HG02588 (cell line): ENCODE measurements at regions not wholly inside any gene's neighbourhood (a gene's known extent, or its start where the extent isn't known, plus 50 kb on each side); places are given as distances from the start of the nearest gene placed in this dataset.
A peak's percentile ranks its signal among the peaks of the same experiment; 100 is the strongest.

Experiments used
- ATAC-seq: cut with Tn5 transposase; IDR thresholded peaks from one replicate; pipeline ENCODE4 v1.9.1; 2021; ENCODE audit warnings: mild to moderate bottlenecking, moderate library complexity; ENCODE audit not compliant: unreplicated experiment

DNA sequence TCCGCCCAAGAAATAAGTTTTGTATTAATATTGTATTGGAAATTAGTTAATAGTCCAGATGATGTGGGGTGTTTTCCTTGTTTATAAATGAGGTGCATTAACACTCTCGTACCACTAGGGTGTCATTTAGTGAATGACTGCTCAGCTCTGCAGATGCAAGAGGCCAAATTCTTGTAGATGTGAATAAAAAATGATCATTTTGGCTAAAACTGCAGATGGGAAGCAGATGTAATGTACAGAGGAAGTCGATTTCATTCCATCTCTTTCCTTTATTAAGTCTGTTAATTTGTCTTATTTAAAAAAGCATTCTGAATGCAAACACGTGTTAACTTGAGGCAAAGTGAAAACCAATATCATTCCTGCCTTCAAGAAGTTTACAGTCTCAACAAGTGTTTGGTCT, 108.1 kb downstream of the DHX15 start:
- ATAC-seq = no peak

DNA sequence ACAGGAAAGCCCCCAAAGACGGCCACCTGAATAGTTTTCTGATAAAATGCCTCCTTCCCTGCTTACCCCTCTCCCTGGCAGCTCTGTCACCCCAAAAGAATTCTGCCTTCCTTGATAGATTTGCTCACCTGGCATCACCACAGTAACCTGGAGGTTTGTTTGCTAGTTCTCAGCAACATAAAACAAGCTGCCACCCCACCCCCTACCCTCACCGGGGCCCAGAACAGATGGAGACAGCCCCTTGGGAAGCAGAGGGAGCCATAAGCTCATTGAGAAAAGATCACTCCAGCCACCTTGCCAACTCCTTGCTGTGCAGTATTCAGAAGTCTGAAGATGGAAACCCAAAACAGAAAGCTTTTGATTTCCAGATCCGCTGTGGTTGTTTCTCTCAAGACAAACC, 108.6 kb downstream of the DHX15 start:
- no peak for ATAC-seq

DNA sequence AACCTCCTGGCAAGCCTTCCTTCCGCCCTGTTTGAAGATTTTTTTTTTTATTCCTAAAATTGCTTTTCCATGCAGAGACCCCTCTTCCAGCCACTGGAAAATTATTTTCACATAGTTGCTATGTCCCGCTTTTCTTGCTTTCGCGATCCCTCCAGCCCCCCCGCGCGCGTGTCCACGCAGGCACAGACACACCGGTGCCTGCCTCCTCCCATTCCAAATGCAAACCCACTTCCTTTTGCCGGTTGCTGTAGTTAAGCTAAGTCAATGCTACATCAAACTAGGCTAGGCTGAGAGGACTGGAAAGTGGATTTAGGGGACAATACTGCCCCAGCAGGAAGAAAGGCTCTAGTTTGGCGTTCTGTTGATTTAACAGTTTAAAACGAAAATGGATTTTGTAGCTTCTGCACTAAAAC, 111.0 kb downstream of the DHX15 start:
- no peak for ATAC-seq

DNA sequence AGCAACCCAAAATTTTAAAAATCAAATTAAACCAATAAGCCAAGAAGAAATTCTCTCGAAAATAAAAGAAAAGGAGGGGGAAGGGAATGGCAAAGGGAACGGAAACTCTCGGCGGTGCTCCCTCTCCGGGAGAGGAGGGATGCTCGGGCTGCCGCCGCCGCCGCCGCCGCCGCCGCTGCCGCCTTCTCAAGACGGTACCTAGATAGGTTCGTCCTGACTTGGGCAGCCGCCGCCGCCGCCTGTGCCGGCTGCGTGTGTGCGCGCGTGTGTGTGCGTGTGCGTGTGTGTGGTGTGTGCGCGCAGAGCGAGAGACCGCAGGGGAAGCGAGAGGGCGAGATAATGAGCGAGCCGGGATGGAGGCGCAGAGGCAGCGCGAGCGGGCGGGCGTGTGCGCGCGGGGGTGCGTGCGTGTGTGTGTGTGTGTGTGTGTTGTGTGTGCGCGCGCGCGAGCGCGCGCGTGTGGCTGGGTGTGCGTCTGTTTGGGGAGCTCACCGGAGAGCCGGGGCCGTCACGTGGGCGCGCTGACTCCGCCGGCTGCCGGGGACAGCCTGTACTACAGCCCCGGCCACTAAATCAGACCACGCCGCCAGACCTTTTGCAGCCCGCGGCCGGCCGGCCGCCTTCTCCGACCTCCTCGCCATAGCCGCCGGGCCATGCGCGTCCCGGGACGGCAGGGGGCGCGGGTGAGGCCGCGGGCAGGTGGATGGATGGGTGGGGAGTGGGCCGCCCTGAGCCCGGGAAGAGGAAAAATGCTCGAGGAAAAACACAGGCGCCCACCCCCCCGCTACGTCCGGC, 111.6 kb downstream of the DHX15 start:
- ATAC-seq = peak; percentile 54

DNA sequence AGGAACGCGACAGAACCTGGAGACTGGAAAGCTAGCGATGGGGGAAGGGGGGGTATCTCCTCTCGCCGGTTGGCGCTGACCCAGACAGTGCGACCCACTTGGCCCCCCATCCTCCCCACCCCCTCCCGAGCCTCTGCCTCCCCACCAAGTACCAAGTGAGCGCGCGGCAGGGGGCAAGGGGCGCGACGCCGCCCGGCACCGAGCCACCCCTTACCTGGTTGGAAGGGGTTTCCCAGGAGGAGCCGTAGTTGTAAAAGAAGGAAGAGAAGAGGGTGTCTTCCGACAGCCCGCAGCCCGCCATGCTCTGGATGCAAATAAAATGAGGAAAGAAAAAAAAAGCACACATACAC, 112.2 kb downstream of the DHX15 start:
- ATAC-seq = no peak

DNA sequence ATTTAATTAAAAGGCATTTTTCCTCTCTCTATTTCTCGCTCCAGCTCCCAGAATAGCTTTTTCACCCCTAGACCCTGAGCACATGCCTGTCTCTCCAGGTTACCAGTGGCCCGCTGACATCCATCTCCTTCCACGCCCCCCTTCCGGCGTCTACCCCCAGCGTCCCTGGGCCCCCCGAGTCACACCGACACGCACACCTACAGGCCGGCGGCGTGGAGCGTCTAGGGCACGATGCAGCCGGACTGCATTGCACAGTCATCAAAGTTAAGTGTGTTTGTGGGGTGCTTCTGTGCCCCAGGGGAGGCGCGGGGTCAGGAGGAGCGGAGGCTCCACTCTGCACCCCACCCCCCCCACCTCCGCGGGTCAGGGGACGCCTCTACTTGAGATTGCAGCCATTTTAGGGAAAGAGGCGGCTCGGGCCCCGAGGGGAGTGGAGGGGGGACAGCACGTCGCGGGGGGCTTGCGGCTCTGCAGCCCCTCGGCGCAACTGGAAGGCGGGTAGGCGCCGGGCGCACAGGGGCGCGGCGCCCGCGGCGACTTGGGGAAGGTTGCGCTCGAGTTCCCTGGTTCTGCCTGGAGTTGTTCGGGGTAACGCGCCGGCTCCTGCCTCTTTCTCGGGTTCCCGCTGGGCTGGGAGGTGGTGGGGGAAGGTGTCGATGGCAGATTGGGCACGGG, 112.7 kb downstream of the DHX15 start:
- no peak for ATAC-seq

DNA sequence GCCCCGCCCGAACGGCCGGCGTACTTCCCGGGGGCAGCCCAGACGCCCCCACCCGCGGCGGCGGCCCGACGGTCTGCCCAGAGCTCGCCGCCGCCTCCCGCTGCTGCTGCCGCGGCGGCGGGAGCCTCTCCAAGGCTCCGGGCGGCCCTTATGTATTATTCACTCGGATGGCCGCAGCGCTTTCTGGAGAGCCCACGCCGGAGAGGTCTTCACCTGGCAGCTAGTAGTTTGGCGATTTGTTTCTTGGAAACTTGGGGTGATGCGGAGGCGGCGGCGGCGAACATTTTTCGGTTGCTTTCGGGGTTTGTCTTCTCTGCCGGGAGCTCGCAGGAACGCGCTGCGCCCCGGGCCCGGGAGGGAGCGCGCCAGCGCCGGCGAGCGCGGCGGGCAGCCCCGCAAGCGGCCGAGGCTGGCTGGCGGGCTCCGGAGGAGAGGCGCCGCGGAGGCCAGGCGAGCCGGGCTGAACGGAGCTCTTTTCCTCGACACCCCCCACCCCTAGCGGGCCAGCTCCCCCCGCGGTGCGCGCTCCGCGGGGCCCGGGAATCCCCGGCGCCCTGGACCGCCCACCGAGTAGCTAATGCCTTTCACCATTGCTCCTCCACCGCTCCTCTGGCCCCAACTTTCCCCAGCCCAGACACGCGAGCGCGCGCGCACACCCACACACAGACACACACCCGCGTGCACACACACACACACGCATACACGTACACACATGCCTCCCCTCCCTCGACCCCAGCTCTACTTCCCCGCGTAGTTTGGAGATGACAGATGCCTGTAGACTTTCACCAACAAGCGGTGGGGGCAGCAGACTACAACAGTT, 113.5 kb downstream of the DHX15 start:
- ATAC-seq = no peak

DNA sequence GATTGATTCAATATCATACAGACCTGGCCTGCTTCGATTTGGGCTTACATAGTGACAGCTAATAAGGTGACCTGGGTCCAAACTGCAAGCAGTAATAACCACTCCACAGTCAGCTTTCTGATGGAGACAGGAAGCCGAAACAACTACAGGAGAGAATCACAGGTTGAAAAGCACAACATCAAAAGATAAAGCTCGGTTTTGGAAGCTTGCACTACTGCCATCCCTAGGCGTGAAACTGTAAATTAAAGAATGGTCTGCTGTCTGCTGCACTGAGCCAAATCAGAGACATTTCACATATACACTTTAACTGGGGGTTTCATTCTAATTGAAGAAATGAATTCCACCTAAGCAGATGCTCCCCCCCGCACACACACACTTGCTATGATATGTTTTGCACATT, 116.3 kb downstream of the DHX15 start:
- ATAC-seq = no peak

DNA sequence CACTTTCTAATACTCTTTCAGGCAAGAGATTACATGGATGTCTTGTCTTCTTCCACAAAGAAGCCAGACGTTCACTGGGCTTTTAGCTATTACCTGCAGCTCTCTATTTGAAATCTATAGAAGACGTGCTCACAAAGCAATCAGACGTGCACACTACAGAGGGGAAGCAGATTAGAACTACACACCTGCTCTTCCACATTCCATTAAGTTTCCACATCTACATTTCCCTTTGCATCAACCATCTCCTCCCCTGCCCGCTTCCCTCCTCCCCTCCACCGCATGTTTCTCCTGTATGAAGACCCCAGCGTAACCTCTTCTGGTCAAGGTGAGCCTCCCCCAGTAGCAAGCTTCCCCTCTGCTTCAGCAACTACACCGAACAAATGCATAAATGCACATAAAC, 119.8 kb downstream of the DHX15 start:
- ATAC-seq = no peak

DNA sequence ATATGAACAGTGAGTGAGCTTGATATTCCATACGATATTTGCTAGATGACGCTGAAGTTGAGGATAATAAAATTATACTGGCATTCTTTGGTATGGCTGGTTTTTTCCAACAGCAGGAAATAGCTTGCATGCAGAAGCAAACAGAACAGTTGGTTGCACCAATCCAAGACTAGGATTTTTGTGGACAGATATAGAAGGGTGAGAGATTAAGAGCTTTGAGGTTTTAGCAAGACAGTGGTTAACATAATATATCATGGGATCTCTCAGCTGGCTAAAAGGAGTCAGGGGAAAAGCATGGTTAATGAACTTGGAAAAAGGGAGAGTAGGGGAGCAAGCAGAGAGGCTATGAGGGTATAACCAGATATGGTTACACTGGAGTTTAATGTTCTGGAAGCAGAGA, 127.9 kb downstream of the DHX15 start:
- ATAC-seq = no peak

DNA sequence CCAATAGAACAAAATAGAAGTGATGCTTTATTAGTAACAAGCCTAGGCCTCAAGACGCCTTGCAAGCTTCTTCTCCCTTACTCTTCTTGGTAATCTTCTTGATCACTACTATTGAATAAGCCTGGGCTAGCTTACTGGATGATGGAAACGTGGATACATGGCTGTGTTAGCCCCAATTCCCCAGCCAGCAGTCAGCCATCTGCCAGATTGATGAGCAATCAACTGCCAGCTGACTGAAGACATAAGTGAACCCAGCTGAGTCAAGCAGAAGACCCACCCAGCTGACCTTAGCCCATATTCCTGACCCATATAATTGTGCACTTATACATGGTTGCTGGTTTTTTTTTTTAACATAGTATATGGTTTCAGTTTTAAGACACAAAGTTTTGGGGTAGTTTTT, 130.4 kb downstream of the DHX15 start:
- no peak for ATAC-seq

DNA sequence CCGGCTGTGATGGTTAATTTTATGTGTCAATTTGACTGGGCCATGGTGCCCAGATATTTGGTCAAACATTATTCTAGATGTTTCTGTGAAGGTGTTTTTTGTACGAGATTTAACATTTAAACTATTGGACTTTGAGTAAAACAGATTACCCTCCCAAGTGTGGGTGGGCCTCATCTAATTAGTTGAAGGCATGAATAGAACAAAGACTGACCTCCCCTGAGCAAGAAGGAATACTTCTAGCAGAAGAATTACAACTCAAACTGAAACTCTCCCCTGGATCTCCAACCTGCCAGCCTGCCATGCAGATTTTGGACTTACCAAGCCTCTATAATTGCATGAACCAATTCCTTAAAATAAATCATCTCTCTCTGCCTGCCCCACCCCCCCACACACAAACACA, 132.5 kb downstream of the DHX15 start:
- ATAC-seq = no peak

DNA sequence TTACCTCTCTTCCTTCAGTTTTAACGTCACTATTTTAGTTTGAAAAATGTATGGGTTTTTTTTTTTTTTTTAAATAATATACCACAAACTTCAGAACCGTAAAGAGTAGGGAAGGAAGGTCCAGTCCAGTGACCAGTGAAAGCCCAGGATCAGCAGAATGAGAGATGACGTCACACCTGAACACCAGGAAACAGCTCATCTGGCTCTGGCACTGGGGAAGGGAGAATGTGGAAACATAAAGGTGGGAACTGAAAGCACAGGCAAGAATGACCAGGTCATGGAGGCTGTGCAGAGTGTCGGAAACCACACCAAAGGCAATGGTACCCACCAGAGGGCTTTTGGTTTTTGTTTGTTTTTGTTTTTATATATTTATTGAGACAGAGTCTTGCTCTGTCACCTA, 141.2 kb downstream of the DHX15 start:
- no peak for ATAC-seq

DNA sequence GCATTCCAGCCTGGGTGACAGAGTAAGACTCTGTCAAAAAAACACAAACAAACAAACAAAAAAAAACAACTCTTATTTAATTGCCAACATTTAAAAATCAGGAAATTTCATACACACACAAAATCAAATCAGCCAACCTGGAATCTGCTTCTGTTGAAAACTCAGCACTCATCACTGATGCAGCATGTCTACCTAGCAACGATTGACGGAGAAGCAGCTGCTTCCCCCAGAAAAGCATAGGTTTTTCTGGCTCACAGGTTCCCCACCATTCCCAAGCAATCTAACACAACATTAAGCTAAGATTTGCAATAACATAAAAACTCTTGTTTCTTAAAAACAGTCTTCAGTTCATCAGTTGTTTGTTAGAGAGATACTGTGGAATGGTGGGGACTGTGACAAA, 143.6 kb downstream of the DHX15 start:
- ATAC-seq = no peak

DNA sequence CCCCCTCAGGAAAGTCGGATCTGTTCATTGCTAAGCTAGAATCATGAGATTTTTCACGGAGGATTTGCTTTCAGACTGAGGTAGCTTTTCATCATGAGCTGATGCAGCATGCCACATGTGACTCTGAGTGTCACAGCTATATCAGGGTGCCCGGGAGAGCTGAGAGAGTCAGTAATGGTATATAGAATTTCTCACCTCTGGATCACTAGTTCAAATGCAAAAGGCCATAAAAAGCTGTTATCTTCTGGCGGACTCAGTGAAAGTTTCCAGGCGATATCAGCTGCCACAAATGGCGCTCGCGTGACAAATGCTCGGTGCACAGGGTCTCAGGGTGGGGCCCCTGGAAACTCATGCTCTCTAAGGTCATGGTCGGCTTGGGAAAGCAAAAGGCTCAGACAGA, 150.1 kb downstream of the DHX15 start:
- no peak for ATAC-seq

DNA sequence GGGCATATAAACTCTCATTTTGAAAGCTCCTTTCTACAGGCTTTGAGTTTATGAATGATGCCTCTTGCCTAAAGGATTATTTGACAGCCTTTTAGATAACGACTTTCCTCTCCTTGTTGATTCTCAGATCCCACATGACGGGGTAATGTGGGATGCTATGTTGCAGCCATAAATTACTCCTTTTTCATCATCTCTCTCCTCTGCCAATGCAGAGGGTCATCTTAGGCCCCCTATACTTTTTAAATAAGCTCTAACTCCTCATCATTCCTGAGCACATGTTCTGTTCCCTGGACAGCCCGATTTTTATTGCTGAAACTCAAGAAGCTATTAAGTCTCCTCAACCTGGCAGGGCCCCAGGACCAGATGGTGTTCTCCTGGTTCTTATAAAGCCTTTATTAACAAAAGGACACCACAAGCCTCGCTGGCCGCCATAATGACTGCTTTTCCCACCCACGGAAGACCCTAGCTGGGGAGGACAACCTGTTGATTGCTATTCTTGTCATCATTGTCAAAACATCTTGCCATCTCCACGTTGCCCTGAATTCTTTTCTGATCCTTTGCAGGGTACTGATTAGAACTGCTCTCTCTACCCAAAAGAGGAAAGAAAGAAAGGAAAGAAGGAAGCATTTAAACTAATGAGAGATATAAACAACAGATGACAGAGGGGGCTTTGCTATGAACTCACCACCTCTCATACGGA, 150.7 kb downstream of the DHX15 start:
- ATAC-seq = no peak

DNA sequence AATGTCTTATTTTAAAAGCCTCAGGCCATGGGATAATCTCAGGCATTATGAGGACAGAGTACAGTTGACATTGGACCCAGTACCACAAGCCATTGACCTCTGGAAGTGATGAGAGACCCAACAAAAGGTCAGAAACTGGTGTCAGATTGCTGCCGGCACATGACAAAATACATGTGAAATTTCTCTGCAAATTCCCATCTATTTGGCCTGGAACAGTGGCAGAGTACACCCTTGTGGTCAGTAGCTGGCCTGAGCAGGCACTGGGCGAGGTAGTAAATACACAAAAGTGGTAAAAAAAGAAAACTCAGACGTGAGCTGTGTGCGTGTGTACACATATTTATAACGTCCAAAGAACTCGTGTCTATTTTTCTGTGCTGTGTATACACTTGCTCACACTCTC, 155.5 kb downstream of the DHX15 start:
- ATAC-seq = no peak

DNA sequence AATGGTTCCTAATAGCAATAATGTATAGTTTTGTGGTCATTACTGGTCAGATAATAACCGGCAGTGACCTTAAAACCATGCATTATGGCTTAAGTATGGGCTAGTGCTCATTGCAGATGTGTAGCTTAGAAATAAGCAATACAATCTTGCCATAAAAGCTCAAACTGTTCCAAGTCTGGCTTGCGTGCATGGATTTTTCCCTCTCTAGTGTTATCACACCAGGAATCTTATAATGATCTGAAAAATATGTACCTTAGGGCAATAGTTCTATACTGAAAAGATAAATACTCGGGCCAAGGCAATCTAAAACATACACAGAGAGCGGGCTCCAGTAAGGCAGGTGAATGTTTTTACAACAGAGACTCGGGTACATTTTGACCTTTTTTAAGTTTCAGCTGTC, 157.8 kb downstream of the DHX15 start:
- no peak for ATAC-seq

DNA sequence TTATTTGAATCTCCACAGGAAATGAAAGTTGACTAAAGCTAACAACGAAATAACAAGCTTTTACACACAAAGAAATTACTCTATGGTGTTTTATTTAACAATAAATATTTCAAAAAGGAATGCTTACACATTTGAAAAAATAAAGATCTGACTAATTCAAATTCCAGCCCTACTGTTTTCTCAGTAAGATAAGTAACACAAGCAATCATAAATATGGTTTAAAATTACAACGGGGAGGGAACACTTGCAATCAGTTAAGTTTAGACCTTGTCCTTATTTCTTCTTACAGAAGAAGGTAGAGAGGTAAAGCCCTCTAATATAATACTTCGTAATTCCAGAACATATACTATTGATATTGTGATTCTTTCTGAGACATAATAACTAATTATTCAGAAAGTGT, 158.5 kb downstream of the DHX15 start:
- no peak for ATAC-seq

DNA sequence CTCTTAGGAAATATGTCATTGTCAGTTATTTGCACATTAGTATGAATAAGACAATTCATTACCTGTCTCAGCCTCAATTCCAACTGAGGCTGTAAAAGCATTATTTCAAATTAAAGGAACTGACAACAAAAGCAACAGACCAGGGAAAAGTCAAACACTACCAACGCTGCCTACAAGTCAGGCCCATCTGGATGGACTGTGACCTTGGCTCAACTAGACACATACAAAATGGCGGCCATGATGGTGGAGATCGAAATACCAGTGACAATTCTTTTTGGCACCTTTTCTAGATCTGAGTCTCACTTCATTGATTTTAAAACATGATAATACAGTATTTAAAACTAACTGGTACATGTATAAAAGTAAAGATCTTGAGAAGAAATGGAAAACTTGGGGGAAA, 160.7 kb downstream of the DHX15 start:
- ATAC-seq = no peak

DNA sequence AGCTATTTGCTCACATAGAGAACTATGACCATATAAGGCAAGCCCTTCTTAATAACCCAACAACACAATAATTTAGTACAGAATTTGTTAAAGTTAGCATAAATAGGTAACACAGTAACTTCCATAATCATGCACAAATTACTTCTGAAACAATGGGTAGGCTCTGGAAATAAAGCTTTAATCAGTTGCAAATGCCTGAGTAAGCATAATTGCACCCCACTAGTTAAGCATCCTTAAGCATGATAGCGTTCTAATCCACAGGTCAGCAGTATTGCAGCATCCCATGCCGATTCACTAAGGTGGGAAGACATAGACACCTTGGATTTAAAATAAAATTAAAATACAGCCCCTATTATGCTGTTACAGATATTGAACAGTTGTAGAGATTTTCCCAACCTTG, 161.7 kb downstream of the DHX15 start:
- ATAC-seq = no peak
